HUES6 (cell line): ENCODE measurements at regions not wholly inside any gene's neighbourhood (a gene's known extent, or its start where the extent isn't known, plus 50 kb on each side); places are given as distances from the start of the nearest gene placed in this dataset.

Experiments used
- H3K27ac ChIP-seq: 2 replicates; pipeline ENCODE4 v1.7.0; 2013; ENCODE audit warnings: low read depth, mild to moderate bottlenecking, low read length, inconsistent platforms
- H3K27me3 ChIP-seq: 2 replicates; pipeline ENCODE4 v1.6.1; 2013; ENCODE audit warnings: low read length; ENCODE audit not compliant: control insufficient read depth, insufficient read depth
- H3K36me3 ChIP-seq: 2 replicates; pipeline ENCODE4 v1.6.1; 2013; ENCODE audit warnings: low read length; ENCODE audit not compliant: control insufficient read depth, insufficient read depth
- H3K4me1 ChIP-seq: 2 replicates; pipeline ENCODE4 v1.6.1; 2013; ENCODE audit warnings: low read length; ENCODE audit not compliant: control insufficient read depth, insufficient read depth
- H3K4me3 ChIP-seq: 2 replicates; pipeline ENCODE4 v1.5.1; 2013; ENCODE audit warnings: low read depth, low read length
- H3K9ac ChIP-seq: one replicate; pipeline ENCODE4 v1.6.1; 2013; ENCODE audit warnings: mild to moderate bottlenecking, low read length
- H3K9me3 ChIP-seq: 2 replicates; pipeline ENCODE4 v1.6.1; 2013; ENCODE audit warnings: low read depth, low read length; ENCODE audit not compliant: control insufficient read depth, insufficient read depth

DNA sequence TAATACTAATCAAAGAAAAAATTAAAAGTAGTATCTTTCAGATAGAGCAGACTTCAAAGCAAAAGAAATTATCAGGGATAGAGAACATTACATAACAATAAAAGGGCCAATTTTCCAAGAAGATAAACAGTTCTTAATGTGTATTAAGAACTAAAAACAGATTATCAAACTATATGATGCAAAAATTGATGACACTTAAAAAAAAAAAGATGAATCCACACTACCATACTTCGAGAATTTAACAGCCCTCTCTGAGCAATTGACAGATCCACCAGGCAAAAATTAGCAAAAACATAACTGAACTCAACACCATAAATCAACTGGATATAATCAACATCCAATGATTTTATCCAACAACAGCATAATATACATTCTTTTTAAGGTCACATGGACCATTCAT is 686.5 kb downstream of the LRFN5 start:
- no peaks in the 10 kb centered on the region for H3K36me3 ChIP-seq
- H3K4me3 ChIP-seq, result no peak overlapping the region
- no peak overlapping the region for H3K27ac ChIP-seq
- H3K4me1 ChIP-seq, result no peaks in the 10 kb centered on the region
- no peaks in the 10 kb centered on the region for H3K27me3 ChIP-seq
- no peak overlapping the region for H3K9ac ChIP-seq
- no peaks in the 10 kb centered on the region for H3K9me3 ChIP-seq

DNA sequence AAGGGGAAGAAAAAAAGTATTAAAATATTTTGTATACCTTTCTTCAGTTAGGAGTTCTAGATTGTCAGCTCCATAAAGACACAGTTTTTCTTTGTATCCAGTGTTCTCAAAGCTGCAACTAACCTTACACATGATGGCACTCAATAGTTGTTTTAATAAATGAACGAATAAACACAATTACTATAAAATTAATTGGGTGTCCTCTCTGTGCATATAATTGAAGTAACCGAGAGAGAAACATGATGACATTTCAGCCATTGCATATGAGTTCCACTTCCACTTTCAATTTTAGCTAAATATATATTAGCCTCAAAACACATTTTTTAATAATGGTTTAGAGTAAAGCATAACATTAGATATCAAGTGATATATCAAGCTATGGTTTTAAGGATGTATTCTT is 671.2 kb downstream of the LRFN5 start:
- Histone ChIP-seq H3K36me3 (no peaks in the 10 kb centered on the region), H3K9me3 (no peaks in the 10 kb centered on the region), H3K27ac (no peak overlapping the region), H3K4me3 (no peak overlapping the region), H3K4me1 (no peaks in the 10 kb centered on the region), H3K27me3 (no peaks in the 10 kb centered on the region), H3K9ac (no peak overlapping the region)

DNA sequence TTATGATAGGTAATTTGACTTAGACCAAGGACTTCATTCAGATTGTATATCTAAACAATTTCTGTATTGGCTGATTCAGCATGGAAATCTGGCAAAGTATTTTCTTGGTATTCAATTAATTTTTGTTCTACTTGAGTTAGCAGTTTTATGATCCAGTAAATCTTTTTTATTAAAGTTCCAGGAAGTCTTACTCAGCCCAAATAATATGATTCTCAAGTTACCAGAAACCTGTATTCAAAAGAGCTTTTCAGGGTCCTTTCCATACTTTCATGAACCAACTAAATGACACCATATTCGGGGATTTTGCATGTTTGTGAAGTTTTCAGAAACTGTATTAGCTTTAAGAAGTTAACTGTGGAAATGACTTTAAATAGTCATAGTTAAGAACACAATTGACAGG is 662.6 kb downstream of the LRFN5 start:
- Histone ChIP-seq H3K4me3 (no peak overlapping the region), H3K9ac (no peak overlapping the region), H3K27ac (no peak overlapping the region), H3K27me3 (no peaks in the 10 kb centered on the region), H3K9me3 (no peaks in the 10 kb centered on the region), H3K4me1 (no peaks in the 10 kb centered on the region), H3K36me3 (no peaks in the 10 kb centered on the region)

DNA sequence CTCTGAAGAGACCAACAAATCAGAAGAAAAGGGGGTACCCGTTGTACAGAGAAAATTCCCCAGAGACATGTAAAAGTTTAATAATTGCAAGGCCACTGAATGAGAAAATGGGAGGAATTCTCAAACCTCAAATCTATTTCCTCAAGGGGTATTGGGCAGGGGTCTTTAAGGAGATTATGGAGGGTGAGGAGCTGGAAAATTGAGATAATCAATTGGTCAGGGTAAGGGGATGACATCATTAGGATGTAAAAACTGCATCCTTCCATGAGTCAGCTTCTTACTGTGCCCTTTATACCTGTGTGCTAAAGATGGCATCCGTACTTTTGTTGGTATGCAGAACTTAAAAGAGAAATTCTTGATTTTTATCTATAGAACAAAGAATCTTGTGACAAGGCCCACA is 641.5 kb downstream of the LRFN5 start:
- H3K27me3 ChIP-seq, result no peaks in the 10 kb centered on the region
- H3K4me1 ChIP-seq, result no peaks in the 10 kb centered on the region
- H3K4me3 ChIP-seq, result no peak overlapping the region
- no peak overlapping the region for H3K9ac ChIP-seq
- H3K27ac ChIP-seq, result no peak overlapping the region
- peaks cover 13% of the 10 kb centered on the region; the same call in 1 of the 2 replicates for H3K9me3 ChIP-seq
- no peaks in the 10 kb centered on the region for H3K36me3 ChIP-seq

DNA sequence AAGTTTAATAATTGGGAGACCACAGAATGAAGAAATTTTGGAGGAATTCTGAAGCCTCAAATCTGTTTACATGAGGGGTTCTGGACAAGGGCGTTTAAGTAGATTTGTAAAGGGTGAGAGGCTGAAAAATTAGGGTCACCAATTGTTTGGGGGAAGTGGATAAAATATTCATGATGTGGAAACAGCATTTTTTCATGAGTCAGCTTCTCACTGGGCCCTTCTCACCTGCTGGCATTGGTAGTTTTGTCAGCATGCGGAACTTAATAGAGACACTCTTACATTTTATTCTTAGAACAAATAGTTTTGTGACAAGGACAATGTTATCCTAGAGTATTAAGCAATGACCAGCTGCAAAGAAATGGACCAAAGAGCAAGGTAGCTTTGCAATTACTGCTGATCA is 634.4 kb downstream of the LRFN5 start:
- H3K36me3 ChIP-seq, result no peaks in the 10 kb centered on the region
- no peak overlapping the region for H3K9ac ChIP-seq
- H3K9me3 ChIP-seq, result peaks cover 25% of the 10 kb centered on the region; the same call in 1 of the 2 replicates

DNA sequence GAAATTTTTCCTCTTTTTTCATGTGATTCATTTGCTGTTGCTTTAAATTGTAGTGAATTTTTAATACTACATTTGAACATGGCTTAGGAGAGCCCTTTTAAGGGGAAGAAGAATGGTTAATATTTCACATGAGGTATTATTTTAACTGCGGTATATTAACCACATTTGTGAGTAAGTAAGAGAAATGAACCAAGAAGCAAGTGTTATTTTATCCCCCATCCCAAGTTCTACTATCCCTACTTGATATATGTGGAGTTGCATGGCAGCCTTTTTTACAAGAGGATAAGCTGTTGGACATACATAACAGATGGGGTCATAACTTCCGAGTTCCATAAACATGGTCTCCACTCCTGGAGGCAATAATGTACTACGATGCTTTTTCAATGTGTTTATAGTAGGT is 623.3 kb downstream of the LRFN5 start:
- no peak overlapping the region for H3K27ac ChIP-seq
- H3K4me3 ChIP-seq, result no peak overlapping the region
- H3K4me1 ChIP-seq, result no peaks in the 10 kb centered on the region
- H3K27me3 ChIP-seq, result no peaks in the 10 kb centered on the region
- H3K9ac ChIP-seq, result no peak overlapping the region
- no peaks in the 10 kb centered on the region for H3K36me3 ChIP-seq
- no peaks in the 10 kb centered on the region for H3K9me3 ChIP-seq

More for the DNA sequence above, 634.4 kb downstream of the LRFN5 start:
- Histone ChIP-seq H3K4me3 (no peak overlapping the region), H3K27ac (no peak overlapping the region), H3K4me1 (no peaks in the 10 kb centered on the region), H3K27me3 (no peaks in the 10 kb centered on the region)

DNA sequence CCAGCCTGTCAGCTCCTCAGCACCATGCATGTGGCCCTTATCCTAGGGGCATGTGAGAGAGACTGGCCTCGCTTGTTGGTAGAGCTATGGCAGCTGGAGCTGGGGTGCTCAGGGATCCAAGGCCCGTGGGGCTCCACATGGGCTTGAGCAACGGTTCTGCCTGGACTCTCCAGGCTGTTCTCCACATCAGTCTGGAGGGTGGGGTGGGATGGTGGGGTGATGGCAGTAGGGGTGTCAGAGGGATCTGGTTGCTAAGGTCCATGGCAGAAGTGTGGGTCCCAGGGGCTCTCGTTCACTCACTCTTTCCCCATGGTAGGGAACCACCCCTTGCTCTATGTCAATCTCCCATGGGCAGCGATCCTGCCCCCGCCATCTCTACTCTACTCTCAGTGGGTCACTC is 622.6 kb downstream of the LRFN5 start:
- no peak overlapping the region for H3K4me3 ChIP-seq
- no peaks in the 10 kb centered on the region for H3K36me3 ChIP-seq
- H3K9me3 ChIP-seq, result no peaks in the 10 kb centered on the region
- no peak overlapping the region for H3K9ac ChIP-seq
- no peaks in the 10 kb centered on the region for H3K27me3 ChIP-seq
- no peaks in the 10 kb centered on the region for H3K4me1 ChIP-seq
- no peak overlapping the region for H3K27ac ChIP-seq

DNA sequence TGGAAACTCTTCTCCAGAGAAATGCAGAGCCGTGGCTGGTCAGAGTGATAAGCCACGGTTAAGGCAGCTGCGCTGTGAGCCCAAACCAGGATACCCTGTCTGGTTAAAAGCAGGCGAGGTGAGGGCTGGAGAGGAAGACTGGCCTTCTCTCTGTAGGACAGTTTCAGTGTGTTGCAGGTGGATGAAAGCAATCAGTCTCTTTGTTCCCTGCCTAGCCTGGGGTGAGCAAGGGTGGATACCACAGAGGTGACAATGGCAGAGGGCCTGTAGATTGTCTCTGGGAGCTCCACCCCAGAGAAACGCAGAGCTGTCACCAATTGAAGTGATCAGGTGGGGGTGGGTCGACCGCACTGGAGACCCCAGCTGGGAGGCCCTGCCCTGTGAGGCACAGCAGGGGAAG is 621.9 kb downstream of the LRFN5 start:
- Histone ChIP-seq H3K27me3 (no peaks in the 10 kb centered on the region), H3K36me3 (no peaks in the 10 kb centered on the region), H3K4me3 (no peak overlapping the region), H3K4me1 (no peaks in the 10 kb centered on the region), H3K9ac (no peak overlapping the region), H3K27ac (no peak overlapping the region), H3K9me3 (no peaks in the 10 kb centered on the region)

DNA sequence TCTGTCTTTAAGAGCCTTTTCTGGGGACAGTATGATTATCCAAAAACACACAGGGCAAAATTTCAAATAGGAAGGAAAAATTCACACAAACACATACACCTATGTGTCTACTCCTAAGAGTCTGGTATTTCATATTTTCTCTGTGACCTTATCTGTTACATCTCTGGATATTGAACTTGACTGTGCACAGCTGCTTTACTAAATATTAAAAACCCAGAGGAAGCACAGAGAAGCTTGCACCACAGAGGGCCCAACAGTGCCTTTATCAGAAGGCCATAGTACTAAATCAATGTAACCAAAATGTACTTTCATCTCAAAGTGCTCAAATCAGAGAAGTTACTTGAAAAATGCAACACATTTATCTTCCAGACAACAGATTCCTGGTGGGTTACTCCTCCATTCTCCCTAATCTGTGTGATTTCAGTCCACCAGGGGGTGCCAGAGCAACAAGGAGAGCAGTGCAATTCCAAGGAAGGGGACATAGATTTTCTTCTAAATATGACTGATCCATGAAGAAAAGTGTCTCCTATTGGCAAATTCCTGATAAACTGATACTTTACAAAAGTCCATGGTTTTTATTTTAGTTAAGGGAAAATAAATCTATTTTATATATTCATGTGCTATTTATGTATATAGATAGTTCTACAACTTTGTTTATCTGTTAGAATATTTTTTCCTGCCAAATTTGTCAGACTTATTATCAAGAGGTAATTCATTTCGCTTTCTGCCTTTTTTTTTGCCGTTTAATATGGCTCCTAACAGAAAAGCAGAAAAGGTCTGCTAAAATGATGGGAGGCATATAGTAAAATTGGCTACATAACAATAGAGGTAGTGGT is 617.6 kb downstream of the LRFN5 start:
- H3K9me3 ChIP-seq, result no peaks in the 10 kb centered on the region
- no peak overlapping the region for H3K27ac ChIP-seq
- no peak overlapping the region for H3K4me3 ChIP-seq
- no peaks in the 10 kb centered on the region for H3K27me3 ChIP-seq
- H3K4me1 ChIP-seq, result no peaks in the 10 kb centered on the region
- no peaks in the 10 kb centered on the region for H3K36me3 ChIP-seq
- no peak overlapping the region for H3K9ac ChIP-seq

DNA sequence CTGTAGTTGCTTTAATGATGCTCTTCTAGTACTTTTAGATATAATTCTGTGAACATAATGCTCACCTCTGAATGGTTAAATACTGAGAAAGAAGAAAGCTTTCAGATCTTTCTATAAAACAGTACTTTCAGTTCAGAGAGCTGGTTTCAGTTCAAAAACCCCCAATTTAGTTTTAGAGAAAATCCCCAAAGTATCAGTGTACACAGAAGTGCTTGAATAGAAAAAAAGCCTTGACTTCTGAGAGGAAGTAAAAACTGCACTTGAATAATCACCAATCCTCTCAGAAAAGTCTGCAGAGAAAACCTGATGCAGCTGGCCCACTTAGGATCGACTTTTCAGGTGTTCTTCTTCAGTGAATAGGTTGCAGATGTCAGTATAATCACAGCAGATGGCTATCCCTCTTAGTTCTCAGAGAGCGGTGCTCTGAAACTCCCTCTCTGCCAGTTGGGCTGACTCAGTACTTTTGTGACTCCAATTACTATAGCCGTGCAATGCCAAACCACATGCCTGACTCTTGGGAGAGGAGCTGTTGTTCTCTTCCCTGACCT is 616.3 kb downstream of the LRFN5 start:
- Histone ChIP-seq H3K27me3 (no peaks in the 10 kb centered on the region), H3K4me1 (no peaks in the 10 kb centered on the region), H3K9ac (no peak overlapping the region), H3K36me3 (no peaks in the 10 kb centered on the region), H3K9me3 (no peaks in the 10 kb centered on the region), H3K4me3 (no peak overlapping the region), H3K27ac (no peak overlapping the region)

DNA sequence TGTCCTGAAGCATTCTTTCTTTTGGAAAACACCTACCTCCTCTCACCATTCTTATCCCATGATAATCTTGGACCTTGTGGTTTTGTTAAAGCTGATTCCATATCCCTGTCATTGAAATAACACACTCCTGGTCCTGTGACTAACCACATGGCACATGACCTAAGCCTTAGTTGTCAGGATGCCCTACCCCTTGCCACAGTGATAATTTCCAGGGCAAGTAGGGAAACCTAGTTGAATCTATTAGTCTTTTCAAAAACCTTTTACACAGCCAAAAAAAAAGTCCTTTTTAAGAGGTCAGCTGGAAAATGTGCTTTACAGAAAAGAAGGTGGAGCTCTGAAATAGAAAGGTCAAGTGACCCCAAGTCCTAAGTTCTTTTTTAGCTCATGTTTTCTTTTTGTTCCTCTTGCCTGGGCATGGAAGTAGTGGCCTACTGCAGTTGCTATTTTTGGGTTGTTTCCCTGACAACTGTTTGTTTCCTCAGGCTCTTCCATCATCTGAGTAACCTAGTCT is 608.4 kb downstream of the LRFN5 start:
- no peaks in the 10 kb centered on the region for H3K9me3 ChIP-seq
- H3K36me3 ChIP-seq, result no peaks in the 10 kb centered on the region
- no peak overlapping the region for H3K9ac ChIP-seq
- H3K27me3 ChIP-seq, result no peaks in the 10 kb centered on the region
- no peak overlapping the region for H3K4me3 ChIP-seq
- no peaks in the 10 kb centered on the region for H3K4me1 ChIP-seq
- no peak overlapping the region for H3K27ac ChIP-seq
